Body of pancreas (tissue), 4 donors: ENCODE measurements at regions not wholly inside any gene's neighbourhood (a gene's known extent, or its start where the extent isn't known, plus 50 kb on each side); places are given as distances from the start of the nearest gene placed in this dataset.

Source experiments
- ATAC-seq: fragments of 150-250 bp; one replicate; pipeline ENCODE4 v1.9.1; 2016
- DNase-seq, 4 donors: peaks; one replicate each; pipeline ENCODE4 v3.0.0-alpha.2; 2019
- H3K27ac ChIP-seq, 4 donors: fragments of 200-600 bp; sonication (generic); 1 replicate in 3 of 4; 2 replicates in 1 of 4; pipeline versions ENCODE4 v1.5.1 to v1.6.1; 2016 to 2019; ENCODE audit warnings: mild to moderate bottlenecking in 1 of 4, mixed read lengths in 1 of 4, moderate library complexity in 1 of 4
- H3K27me3 ChIP-seq, 2 donors: fragments of 200-600 bp; sonication (generic); one replicate each; pipeline ENCODE4 v1.6.0; 2016; ENCODE audit warnings: mild to moderate bottlenecking in 1 of 2
- H3K36me3 ChIP-seq, 2 donors: fragments of 200-600 bp; sonication (generic); replicated peaks in 1 of 2; 2 replicates each; pipeline ENCODE4 v1.5.1; 2016; ENCODE audit warnings: low read depth in 2 of 2; ENCODE audit not compliant: insufficient read depth in 1 of 2
- H3K4me1 ChIP-seq: fragments of 200-600 bp; sonication (generic); one replicate; pipeline ENCODE4 v1.6.0; 2016
- H3K4me3 ChIP-seq, 2 donors: fragments of 200-600 bp; sonication (generic); 1 replicate in 1 of 2; 2 replicates in 1 of 2; pipeline ENCODE4 v1.5.1; 2016 to 2019
- H3K9me3 ChIP-seq, 3 donors: fragments of 200-600 bp; sonication (generic); 1 replicate in 2 of 3; 2 replicates in 1 of 3; pipeline ENCODE4 v1.5.1; 2016
- POLR2A ChIP-seq, 3 donors: fragments of 450-650 bp; IDR thresholded peaks; one replicate each; pipeline ENCODE4 v1.6.1; 2016; ENCODE audit warnings: antibody characterized with exemption in 3 of 3, mild to moderate bottlenecking in 2 of 3
- WGBS, 2 donors: methylation state at CpG; one replicate each; pipeline ENCODE4 v1.1.5; 2017; 5-methylcytosine and 5-hydroxymethylcytosine counted together
- intact Hi-C: fragments of 100-400 bp; cut with DNase I; formaldehyde crosslinking; loops from one replicate; pipeline ENCODE4 v1.15.1; 2023
- TF ChIP-seq, protein P1 (sequence below), 7 experiments: fragments of 450-650 bp in 4 of 7; fragments of 200-600 bp in 3 of 7; sonication (generic) in 3 of 7; IDR thresholded peaks; one replicate each; pipeline ENCODE4 v1.5.1; 2016 to 2019; ENCODE audit warnings: antibody characterized with exemption in 7 of 7

- TF ChIP-seq, protein P1, sequence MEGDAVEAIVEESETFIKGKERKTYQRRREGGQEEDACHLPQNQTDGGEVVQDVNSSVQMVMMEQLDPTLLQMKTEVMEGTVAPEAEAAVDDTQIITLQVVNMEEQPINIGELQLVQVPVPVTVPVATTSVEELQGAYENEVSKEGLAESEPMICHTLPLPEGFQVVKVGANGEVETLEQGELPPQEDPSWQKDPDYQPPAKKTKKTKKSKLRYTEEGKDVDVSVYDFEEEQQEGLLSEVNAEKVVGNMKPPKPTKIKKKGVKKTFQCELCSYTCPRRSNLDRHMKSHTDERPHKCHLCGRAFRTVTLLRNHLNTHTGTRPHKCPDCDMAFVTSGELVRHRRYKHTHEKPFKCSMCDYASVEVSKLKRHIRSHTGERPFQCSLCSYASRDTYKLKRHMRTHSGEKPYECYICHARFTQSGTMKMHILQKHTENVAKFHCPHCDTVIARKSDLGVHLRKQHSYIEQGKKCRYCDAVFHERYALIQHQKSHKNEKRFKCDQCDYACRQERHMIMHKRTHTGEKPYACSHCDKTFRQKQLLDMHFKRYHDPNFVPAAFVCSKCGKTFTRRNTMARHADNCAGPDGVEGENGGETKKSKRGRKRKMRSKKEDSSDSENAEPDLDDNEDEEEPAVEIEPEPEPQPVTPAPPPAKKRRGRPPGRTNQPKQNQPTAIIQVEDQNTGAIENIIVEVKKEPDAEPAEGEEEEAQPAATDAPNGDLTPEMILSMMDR (IDR thresholded peaks at IDR 0.05), result no peak
- TF ChIP-seq POLR2A (IDR thresholded peaks at IDR 0.05), result no peak
- ATAC-seq (no peak), DNase-seq (no peak)
- H3K36me3 ChIP-seq, result no peaks in the 10 kb centered on the region
- peaks cover 15% of the 10 kb centered on the region for H3K4me1 ChIP-seq
- H3K27me3 ChIP-seq, result no peaks in the 10 kb centered on the region
- no peak overlapping the region for H3K4me3 ChIP-seq
- H3K27ac ChIP-seq, result no peak overlapping the region
- no peaks in the 10 kb centered on the region for H3K9me3 ChIP-seq
- intact Hi-C loops, result no loop called here
- WGBS, 2 donors, result 80 to 82% methylated on average over 5 of the region's 5 CpGs
Observed at GRCh38 chr21:16590186-16590585, 860.4 kb downstream of the USP25 start.

GRCh38 chr21:16590641-16591292 lies 861.0 kb downstream of the USP25 start:
- TF ChIP-seq, protein P1 (IDR thresholded peaks at IDR 0.05), result no peak
- TF ChIP-seq POLR2A (IDR thresholded peaks at IDR 0.05), result no peak
- ATAC-seq (no peak), DNase-seq (no peak)
- no peak overlapping the region for H3K4me3 ChIP-seq
- 79 to 84% methylated on average over 5 of the region's 5 CpGs for WGBS, 2 donors
- H3K27me3 ChIP-seq, result no peaks in the 10 kb centered on the region
- H3K4me1 ChIP-seq, result peaks cover 15% of the 10 kb centered on the region
- no peak overlapping the region for H3K27ac ChIP-seq
- no peaks in the 10 kb centered on the region for H3K9me3 ChIP-seq
- intact Hi-C loops, result no loop called here
- no peaks in the 10 kb centered on the region for H3K36me3 ChIP-seq

- Histone ChIP-seq H3K9me3 (no peaks in the 10 kb centered on the region), H3K4me1 (peaks cover 6% of the 10 kb centered on the region), H3K36me3 (no peaks in the 10 kb centered on the region), H3K27ac (no peak overlapping the region), H3K4me3 (no peak overlapping the region), H3K27me3 (no peaks in the 10 kb centered on the region)
- WGBS, 2 donors, result 79% methylated on average over 5 of the region's 5 CpGs
- no peak for TF ChIP-seq POLR2A (IDR thresholded peaks at IDR 0.05)
- TF ChIP-seq, protein P1 (IDR thresholded peaks at IDR 0.05), result no peak
- DNase-seq, result no peak
- intact Hi-C loops, result no loop called here
- no peak for ATAC-seq
Observed at GRCh38 chr21:16592381-16592780, 862.6 kb downstream of the USP25 start.

DNA sequence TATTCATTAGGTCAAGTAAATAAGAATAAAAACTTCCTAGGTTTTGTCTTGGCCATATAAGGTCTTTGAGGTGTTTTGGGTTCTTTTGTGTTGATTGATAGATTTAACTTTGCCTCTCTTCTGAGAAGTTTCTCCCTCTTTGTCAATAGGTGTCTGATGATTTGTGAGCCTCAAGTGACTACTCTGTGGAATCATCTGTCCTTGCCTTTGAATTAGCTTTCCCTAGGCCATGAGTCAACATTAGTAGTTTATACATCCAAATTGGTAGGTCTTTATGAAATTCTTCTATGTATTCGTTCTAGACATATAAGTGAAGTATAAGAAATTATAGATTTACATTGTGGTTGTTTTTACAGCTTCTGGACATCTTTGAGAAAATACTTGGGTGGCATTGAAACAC lies 864.4 kb downstream of the USP25 start:
- ATAC-seq, result no peak
- intact Hi-C loops, result no loop called here
- no peak for DNase-seq
- Histone ChIP-seq H3K4me3 (no peak overlapping the region), H3K27me3 (no peaks in the 10 kb centered on the region), H3K27ac (no peak overlapping the region), H3K4me1 (no peaks in the 10 kb centered on the region), H3K9me3 (no peaks in the 10 kb centered on the region), H3K36me3 (no peaks in the 10 kb centered on the region)
- TF ChIP-seq, protein P1 (IDR thresholded peaks at IDR 0.05), result no peak
- TF ChIP-seq POLR2A (IDR thresholded peaks at IDR 0.05), result no peak
- 86 to 92% methylated on average over 1 of the region's 1 CpG for whole genome bisulfite sequencing, 2 donors

GRCh38 chr21:16596369-16596768 lies 866.6 kb downstream of the USP25 start:
- H3K4me1 ChIP-seq, result no peaks in the 10 kb centered on the region
- H3K4me3 ChIP-seq, result no peak overlapping the region
- ATAC-seq (no peak), DNase-seq (no peak)
- WGBS, 2 donors, result 75 to 82% methylated on average over 4 of the region's 4 CpGs
- no peaks in the 10 kb centered on the region for H3K27me3 ChIP-seq
- intact Hi-C loops, result no loop called here
- no peak for TF ChIP-seq POLR2A (IDR thresholded peaks at IDR 0.05)
- TF ChIP-seq, protein P1 (IDR thresholded peaks at IDR 0.05), result no peak
- no peaks in the 10 kb centered on the region for H3K9me3 ChIP-seq
- H3K36me3 ChIP-seq, result no peaks in the 10 kb centered on the region
- no peak overlapping the region for H3K27ac ChIP-seq
